ENCODE measurements at regions not wholly inside any gene's neighbourhood (a gene's known extent, or its start where the extent isn't known, plus 50 kb on each side); places are given as distances from the start of the nearest gene placed in this dataset.

- POLR2A ChIA-PET: no interaction called here
- Histone ChIP-seq H2AFZ (ENCODE audit: low read depth, low read length) (no peak overlapping the region), H3K79me2 (ENCODE audit: control insufficient read depth, insufficient read depth, low read length) (no peaks in the 10 kb centered on the region), H4K20me1 (replicated peaks; ENCODE audit: control insufficient read depth, insufficient read depth, low read length) (no peaks in the 10 kb centered on the region), H3K9ac (ENCODE audit: insufficient read depth in 1 of 2, low read depth in 2 of 2, low read length in 2 of 2) (no peak overlapping the region), H3K9me3 (replicated peaks; ENCODE audit: control insufficient read depth, insufficient read depth, low read depth, low read length) (peaks cover 2% of the 10 kb centered on the region; the same call in 1 of the 2 replicates), H3K36me3 (ENCODE audit: control insufficient read depth, insufficient read depth, low read length) (no peaks in the 10 kb centered on the region), H3K4me1 (replicated peaks in 1 of 2; ENCODE audit: control insufficient read depth in 2 of 2, insufficient read depth in 2 of 2, low read length in 2 of 2) (no peaks in the 10 kb centered on the region), H3K4me2 (ENCODE audit: insufficient read depth, low read length) (no peak overlapping the region), H3K27me3 (ENCODE audit: control insufficient read depth in 2 of 2, insufficient read depth in 2 of 2, low read length in 2 of 2) (no peaks in the 10 kb centered on the region), H3K27ac (ENCODE audit: extremely low read depth, low read depth, low read length) (no peak overlapping the region), H3K9me1 (ENCODE audit: control insufficient read depth, insufficient read depth, low read length) (no peaks in the 10 kb centered on the region), H3K4me3 (no peak overlapping the region)
- ATAC-seq (no peak), DNase-seq (ENCODE audit: extremely low read depth in 1 of 4, low spot score in 3 of 4) (no peak), FAIRE-seq (no peak)
- BruUV-seq (replicated peaks): no TSS peak
- intact Hi-C loops (cut with micrococcal nuclease) (no loop called here), in situ Hi-C loops (cut with MboI) (no loop called here)
- CTCF ChIA-PET (ENCODE audit: low intra/inter-chr PET ratio): no interaction called here
- no peak for TF ChIP-seq ZBTB12 (CRISPR knock-in tag; IDR thresholded peaks at IDR 0.05)
- no peak for TF ChIP-seq E2F8 (IDR thresholded peaks at IDR 0.05; ENCODE audit: low read depth, partially characterized antibody)
- no peak for TF ChIP-seq ILF3 (IDR thresholded peaks at IDR 0.05; ENCODE audit: borderline replicate concordance)
- no peak for TF ChIP-seq MED1 (CRISPR knock-in tag; IDR thresholded peaks at IDR 0.05; ENCODE audit: borderline replicate concordance)
- TF ChIP-seq PCBP1 (IDR thresholded peaks at IDR 0.05; ENCODE audit: low read depth, low read length, poor library complexity, severe bottlenecking): no peak
- TF ChIP-seq CTBP1 (IDR thresholded peaks at IDR 0.05; ENCODE audit: borderline replicate concordance): no peak
- TF ChIP-seq ZBTB11 (CRISPR knock-in tag; IDR thresholded peaks at IDR 0.05): no peak
- TF ChIP-seq PATZ1 (CRISPR knock-in tag; IDR thresholded peaks at IDR 0.05; ENCODE audit: borderline replicate concordance): no peak
- no peak for TF ChIP-seq FOXJ2 (tag; IDR thresholded peaks at IDR 0.05)
- TF ChIP-seq STAT5A (IDR thresholded peaks at IDR 0.05; ENCODE audit: borderline replicate concordance, low read length): no peak
- TF ChIP-seq ZNF778 (CRISPR knock-in tag; IDR thresholded peaks at IDR 0.05): no peak
- TF ChIP-seq GTF2E2 (tag; IDR thresholded peaks at IDR 0.05): no peak
Measured at GRCh38 chr5:33091571-33092363, 349.0 kb upstream of the TARS1 start.
